GM13976 (cell line): ENCODE measurements at regions not wholly inside any gene's neighbourhood (a gene's known extent, or its start where the extent isn't known, plus 50 kb on each side); places are given as distances from the start of the nearest gene placed in this dataset.

Experiments
- DNase-seq: peaks from one replicate; pipeline ENCODE4 v3.0.0; 2012; ENCODE audit warnings: low spot score
- CTCF ChIP-seq: IDR thresholded peaks from 2 replicates; pipeline ENCODE4 v1.5.1; 2012; ENCODE audit warnings: borderline replicate concordance, mild to moderate bottlenecking; ENCODE audit not compliant: insufficient read depth; ENCODE audit errors: extremely low read depth, missing control alignments, control extremely low read depth
- in situ Hi-C: fragments of 300-500 bp; cut with MboI; formaldehyde crosslinking; loops from one replicate; pipeline ENCODE4 v1.12.0; 2022; ENCODE audit warnings: low sequenced_read_pairs, mixed read lengths, inconsistent platforms; ENCODE audit not compliant: unreplicated experiment

DNA sequence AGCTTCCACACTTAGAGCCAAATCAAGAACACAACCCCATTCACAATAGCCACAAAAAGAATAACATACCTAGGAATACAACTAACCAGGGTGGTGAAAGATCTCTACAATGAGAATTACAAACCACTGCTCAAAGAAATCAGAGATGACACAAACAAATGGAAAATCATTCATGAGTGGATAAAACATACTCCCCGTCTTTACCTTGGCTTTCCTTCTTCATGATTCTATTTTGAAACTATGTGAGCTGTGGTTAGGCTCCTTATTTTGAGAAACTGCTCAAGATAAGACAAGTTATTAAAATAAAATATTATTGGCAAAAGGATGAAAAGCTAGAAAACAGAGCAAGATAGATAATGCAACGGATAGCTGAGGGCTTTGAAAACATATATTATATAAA, 598.1 kb upstream of the FAT1 start:
- in situ Hi-C loops, result no loop called here
- DNase-seq, result no peak
- no peak for TF ChIP-seq CTCF

GRCh38 chr4:187332141-187332540, 608.5 kb upstream of the FAT1 start:
- in situ Hi-C loops, result no loop called here
- no peak for DNase-seq
- TF ChIP-seq CTCF, result no peak

DNA sequence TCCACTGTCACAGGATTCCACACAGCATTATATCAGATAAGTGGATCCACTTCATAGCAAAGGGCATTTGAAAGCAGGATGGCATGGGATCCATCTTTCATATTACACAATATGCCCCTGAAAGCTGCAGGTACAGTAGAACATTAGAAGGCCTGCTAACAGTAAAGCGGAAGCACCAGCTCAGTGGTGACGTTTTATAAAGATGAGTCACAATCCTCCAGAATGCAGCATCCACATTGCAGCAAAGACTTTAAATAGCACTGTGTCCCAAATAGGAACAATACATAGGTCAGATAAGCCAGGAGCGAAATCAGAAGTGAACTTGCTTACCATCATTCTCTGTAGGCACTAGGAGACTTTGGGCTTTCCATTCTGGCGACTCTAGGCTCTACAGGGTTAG, 609.5 kb upstream of the FAT1 start:
- TF ChIP-seq CTCF, result no peak
- DNase-seq, result no peak
- in situ Hi-C loops, result no loop called here

- in situ Hi-C loops, result no loop called here
- no peak for DNase-seq
- no peak for TF ChIP-seq CTCF
Observed at GRCh38 chr4:187335339-187335738, 611.7 kb upstream of the FAT1 start.

- TF ChIP-seq CTCF, result no peak
- in situ Hi-C loops, result no loop called here
- DNase-seq, result no peak
Observed at GRCh38 chr4:187354740-187355139, 631.1 kb upstream of the FAT1 start.

DNA sequence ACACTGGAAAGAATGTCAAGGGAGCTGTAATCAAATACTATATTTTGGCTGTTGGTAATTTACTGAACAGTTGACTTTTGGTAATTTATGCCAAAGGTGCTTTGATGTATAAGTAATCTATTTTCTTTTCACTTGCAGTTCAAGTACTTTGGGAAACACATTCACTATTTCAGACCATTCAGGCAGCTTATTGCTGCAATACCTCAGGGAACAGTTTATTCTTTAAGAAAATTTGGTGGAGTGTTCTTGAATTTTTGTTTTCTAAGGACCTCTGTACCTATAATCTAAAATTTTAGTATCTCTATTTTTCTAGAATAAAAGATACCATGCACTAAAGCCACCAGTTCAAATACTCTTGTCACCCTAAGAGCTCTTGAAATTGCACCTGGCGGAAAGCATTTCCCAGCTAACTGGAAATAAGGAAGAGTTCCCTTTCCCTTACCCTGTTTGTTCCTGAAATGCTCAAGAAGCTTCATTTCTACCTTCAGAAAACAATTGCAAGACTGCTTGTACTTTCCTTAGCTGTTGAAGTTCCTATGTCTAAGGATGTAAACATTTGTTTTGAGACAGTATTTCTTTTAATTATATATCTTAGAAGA, 633.5 kb upstream of the FAT1 start:
- TF ChIP-seq CTCF, result no peak
- no peak for DNase-seq
- in situ Hi-C loops, result no loop called here

GRCh38 chr4:187357821-187358220, 634.2 kb upstream of the FAT1 start:
- no peak for TF ChIP-seq CTCF
- no peak for DNase-seq
- in situ Hi-C loops, result no loop called here
